Prostate gland (tissue), 2 donors: ENCODE measurements at regions not wholly inside any gene's neighbourhood (a gene's known extent, or its start where the extent isn't known, plus 50 kb on each side); places are given as distances from the start of the nearest gene placed in this dataset.

ENCODE experiments used
- DNase-seq: peaks from one replicate; pipeline ENCODE4 v3.0.0-alpha.2; 2019; ENCODE audit warnings: low spot score
- H3K27ac ChIP-seq, 2 donors: fragments of 200-600 bp; sonication (generic); 2 replicates each; pipeline ENCODE4 v1.5.1; 2017 to 2019
- H3K27me3 ChIP-seq: fragments of 200-600 bp; sonication (generic); replicated peaks from 2 replicates; pipeline ENCODE4 v1.5.1; 2019; ENCODE audit not compliant: insufficient read depth
- H3K36me3 ChIP-seq, 2 donors: fragments of 200-600 bp; sonication (generic); 1 replicate in 1 of 2; 2 replicates in 1 of 2; pipeline versions ENCODE4 v1.5.1 to v1.8.1; 2017 to 2019
- H3K4me1 ChIP-seq: fragments of 200-600 bp; sonication (generic); replicated peaks from 2 replicates; pipeline ENCODE4 v1.5.1; 2019
- H3K4me3 ChIP-seq, 2 donors: fragments of 200-600 bp; sonication (generic); 2 replicates each; pipeline ENCODE4 v1.5.1; 2017 to 2019
- H3K9me3 ChIP-seq: fragments of 200-600 bp; sonication (generic); 2 replicates; pipeline ENCODE4 v1.5.1; 2017
- CTCF ChIP-seq, 4 experiments: fragments of 200-600 bp in 2 of 4; fragments of 450-650 bp in 2 of 4; sonication (generic) in 2 of 4; IDR thresholded peaks; 1 replicate in 3 of 4; 2 replicates in 1 of 4; pipeline ENCODE4 v1.5.1; 2016 to 2019; ENCODE audit warnings: antibody characterized with exemption in 4 of 4, mild to moderate bottlenecking in 2 of 4, moderate library complexity in 2 of 4
- POLR2A ChIP-seq: fragments of 450-650 bp; IDR thresholded peaks from one replicate; pipeline ENCODE4 v1.6.1; 2016; ENCODE audit warnings: antibody characterized with exemption, mild to moderate bottlenecking
- POLR2AphosphoS5 ChIP-seq: sonication (generic); formaldehyde crosslinking; IDR thresholded peaks from one replicate; pipeline ENCODE4 v1.6.1; 2017; ENCODE audit warnings: antibody characterized with exemption
- WGBS: methylation state at CpG from one replicate; pipeline ENCODE4 v1.1.5; 2018; 5-methylcytosine and 5-hydroxymethylcytosine counted together
- intact Hi-C: fragments of 100-400 bp; cut with DNase I; formaldehyde crosslinking; loops from one replicate; pipeline ENCODE4 v1.14.2; 2022

- intact Hi-C loops: no loop called here
- TF ChIP-seq POLR2A: no peak
- TF ChIP-seq CTCF (IDR thresholded peaks at IDR 0.05): no peak
- TF ChIP-seq POLR2AphosphoS5: no peak
- no peak for DNase-seq
- Histone ChIP-seq H3K27ac (no peak overlapping the region), H3K4me1 (no peaks in the 10 kb centered on the region), H3K9me3 (no peaks in the 10 kb centered on the region), H3K27me3 (no peaks in the 10 kb centered on the region), H3K36me3 (no peaks in the 10 kb centered on the region), H3K4me3 (no peak overlapping the region)
These were observed 72.0 kb upstream of the HECW1 start for GRCh38 chr7:43040461-43040860.

GRCh38 chr7:43041105-43041504 lies 71.3 kb upstream of the HECW1 start:
- H3K9me3 ChIP-seq: no peaks in the 10 kb centered on the region
- DNase-seq: no peak
- no peak overlapping the region for H3K27ac ChIP-seq
- H3K36me3 ChIP-seq: no peaks in the 10 kb centered on the region
- TF ChIP-seq POLR2AphosphoS5: no peak
- TF ChIP-seq POLR2A: no peak
- TF ChIP-seq CTCF (IDR thresholded peaks at IDR 0.05): no peak
- H3K4me1 ChIP-seq: no peaks in the 10 kb centered on the region
- 90% methylated on average over 2 of the region's 2 CpGs for WGBS
- intact Hi-C loops: no loop called here
- H3K4me3 ChIP-seq: no peak overlapping the region
- no peaks in the 10 kb centered on the region for H3K27me3 ChIP-seq

- H3K27me3 ChIP-seq: no peaks in the 10 kb centered on the region
- intact Hi-C loops: no loop called here
- DNase-seq: no peak
These were observed 70.7 kb upstream of the HECW1 start for GRCh38 chr7:43041724-43042123.

GRCh38 chr7:43042302-43042701 lies 70.1 kb upstream of the HECW1 start:
- no peaks in the 10 kb centered on the region for H3K9me3 ChIP-seq
- DNase-seq: no peak
- no peaks in the 10 kb centered on the region for H3K36me3 ChIP-seq
- WGBS: 83% methylated on average over 3 of the region's 3 CpGs
- no peak overlapping the region for H3K27ac ChIP-seq
- H3K4me3 ChIP-seq: no peak overlapping the region
- intact Hi-C loops: no loop called here
- no peaks in the 10 kb centered on the region for H3K27me3 ChIP-seq
- H3K4me1 ChIP-seq: no peaks in the 10 kb centered on the region
- TF ChIP-seq POLR2AphosphoS5: no peak

More at GRCh38 chr7:43041724-43042123, 70.7 kb upstream of the HECW1 start:
- H3K4me3 ChIP-seq: no peak overlapping the region
- no peaks in the 10 kb centered on the region for H3K36me3 ChIP-seq
- TF ChIP-seq POLR2AphosphoS5: no peak
- TF ChIP-seq POLR2A: no peak
- TF ChIP-seq CTCF (IDR thresholded peaks at IDR 0.05): no peak
- H3K27ac ChIP-seq: no peak overlapping the region
- H3K4me1 ChIP-seq: no peaks in the 10 kb centered on the region
- no peaks in the 10 kb centered on the region for H3K9me3 ChIP-seq

- intact Hi-C loops: no loop called here
These were observed 67.9 kb upstream of the HECW1 start for GRCh38 chr7:43044511-43044910.

More at GRCh38 chr7:43044511-43044910, 67.9 kb upstream of the HECW1 start:
- TF ChIP-seq POLR2A (no peak), POLR2AphosphoS5 (no peak), CTCF (IDR thresholded peaks at IDR 0.05) (no peak)
- 84% methylated on average over 1 of the region's 1 CpG for WGBS
- Histone ChIP-seq H3K4me1 (no peaks in the 10 kb centered on the region), H3K27ac (no peak overlapping the region), H3K9me3 (no peaks in the 10 kb centered on the region), H3K27me3 (no peaks in the 10 kb centered on the region), H3K4me3 (no peak overlapping the region), H3K36me3 (no peaks in the 10 kb centered on the region)
- DNase-seq: no peak
